NCI-H2227 (cell line): ENCODE measurements at regions not wholly inside any gene's neighbourhood (a gene's known extent, or its start where the extent isn't known, plus 50 kb on each side); places are given as distances from the start of the nearest gene placed in this dataset.

ENCODE experiments used
- DNase-seq: peaks from one replicate; lab custom pipeline; 2025; ENCODE audit not compliant: unreplicated experiment; lab: John Stamatoyannopoulos, UW

- DNase-seq: no peak
Observed at GRCh38 chr5:27325513-27325912, 287.1 kb upstream of the CDH9 start.

GRCh38 chr5:27318701-27319100 is 280.3 kb upstream of the CDH9 start:
- no peak for DNase-seq

GRCh38 chr5:27316271-27316650 is 277.9 kb upstream of the CDH9 start:
- no peak for DNase-seq

GRCh38 chr5:27315363-27316270 is 277.2 kb upstream of the CDH9 start:
- no peak for DNase-seq

- no peak for DNase-seq
Observed at GRCh38 chr5:27313549-27313948, 275.2 kb upstream of the CDH9 start.

GRCh38 chr5:27312291-27312893 is 274.0 kb upstream of the CDH9 start:
- DNase-seq: no peak

- no peak for DNase-seq
Observed at GRCh38 chr5:27311544-27311943, 273.2 kb upstream of the CDH9 start.

- DNase-seq: no peak
Observed at GRCh38 chr5:27308153-27308552, 269.8 kb upstream of the CDH9 start.

- DNase-seq: no peak
Observed at GRCh38 chr5:27290172-27290571, 251.8 kb upstream of the CDH9 start.

GRCh38 chr5:27276119-27276518 is 237.7 kb upstream of the CDH9 start:
- no peak for DNase-seq

- no peak for DNase-seq
Observed at GRCh38 chr5:27275345-27275744, 237.0 kb upstream of the CDH9 start.

GRCh38 chr5:27269766-27270165 is 231.4 kb upstream of the CDH9 start:
- no peak for DNase-seq

- no peak for DNase-seq
Observed at GRCh38 chr5:27267209-27267824, 228.9 kb upstream of the CDH9 start.

- DNase-seq: no peak
Observed at GRCh38 chr5:27266184-27266583, 227.8 kb upstream of the CDH9 start.

GRCh38 chr5:27257696-27258095 is 219.3 kb upstream of the CDH9 start:
- DNase-seq: no peak

GRCh38 chr5:27252911-27253310 is 214.5 kb upstream of the CDH9 start:
- no peak for DNase-seq

GRCh38 chr5:27242258-27242626 is 203.9 kb upstream of the CDH9 start:
- no peak for DNase-seq

GRCh38 chr5:27241564-27242257 is 203.3 kb upstream of the CDH9 start:
- DNase-seq: no peak

GRCh38 chr5:27240791-27241190 is 202.4 kb upstream of the CDH9 start:
- DNase-seq: no peak

GRCh38 chr5:27234916-27235315 is 196.5 kb upstream of the CDH9 start:
- no peak for DNase-seq

GRCh38 chr5:27221410-27221809 is 183.0 kb upstream of the CDH9 start:
- DNase-seq: no peak

GRCh38 chr5:27220752-27221151 is 182.4 kb upstream of the CDH9 start:
- DNase-seq: no peak
